ENCODE measurements at regions not wholly inside any gene's neighbourhood (a gene's known extent, or its start where the extent isn't known, plus 50 kb on each side); places are given as distances from the start of the nearest gene placed in this dataset.

DNA sequence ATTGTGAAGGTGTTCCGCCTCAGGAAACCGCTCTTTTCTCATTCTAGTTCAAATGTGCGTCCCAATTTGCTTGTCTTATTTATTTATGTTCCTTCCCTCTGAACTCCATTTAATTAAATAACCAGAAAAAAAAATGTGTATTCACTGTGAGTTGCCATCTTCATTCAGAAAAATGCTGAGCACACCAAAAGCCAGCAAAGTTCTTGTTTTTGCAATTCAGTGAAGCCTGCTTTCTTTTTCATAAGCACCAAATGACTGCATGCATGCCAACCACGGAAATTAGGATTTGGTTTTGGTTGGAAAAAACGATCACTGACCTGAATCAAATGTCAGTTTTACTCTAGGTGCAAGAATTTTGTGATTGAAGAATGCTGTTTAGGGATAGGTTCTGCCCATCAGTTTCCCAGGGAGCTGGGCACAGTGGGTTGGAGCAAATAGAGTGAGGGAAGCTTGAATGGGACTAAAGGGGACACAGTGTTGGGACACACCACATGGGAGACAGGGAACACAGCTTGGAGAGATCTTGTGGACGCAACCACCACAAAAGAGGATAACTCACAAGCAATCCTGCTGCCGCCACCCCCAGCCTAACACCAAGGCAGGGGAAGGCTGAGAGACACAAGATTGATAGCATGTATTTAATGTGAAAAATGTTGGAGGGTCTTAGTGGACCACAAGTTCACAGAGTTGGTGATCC lies 183.4 kb upstream of the GALNT2 start:
- no peaks in the 10 kb centered on the region for H3F3A ChIP-seq (replicated peaks; ENCODE audit: insufficient read depth)
- no peaks in the 10 kb centered on the region for H3K79me2 ChIP-seq (ENCODE audit: insufficient read depth)
- H3K4me3 ChIP-seq (ENCODE audit: low read depth in 2 of 2, low read length in 1 of 2) = no peak overlapping the region
- no peak for DNase-seq
- H3K4me2 ChIP-seq = no peak overlapping the region
- ChIA-PET POLR2A (no interaction called here), CTCF (interaction anchor here (1.0 to 1.3 kb wide), 4 partner anchors 15 to 232 kb away, joined by 3 read pairs; no protein-coding TSS in a partner anchor)
- H3K36me3 ChIP-seq (replicated peaks in 1 of 2; ENCODE audit: control insufficient read depth in 1 of 2, insufficient read depth in 2 of 2, low read length in 1 of 2) = no peaks in the 10 kb centered on the region
- H3K27me3 ChIP-seq (ENCODE audit: insufficient read depth) = no peaks in the 10 kb centered on the region
- no peaks in the 10 kb centered on the region for H4K20me1 ChIP-seq (ENCODE audit: insufficient read depth)
- H3K9me3 ChIP-seq = no peaks in the 10 kb centered on the region
- no peak overlapping the region for H3K27ac ChIP-seq (ENCODE audit: low read depth in 2 of 2, low read length in 1 of 2)
- H3K4me1 ChIP-seq (ENCODE audit: control insufficient read depth in 1 of 2, insufficient read depth in 2 of 2, low read depth in 1 of 2, low read length in 1 of 2) = peaks cover 0 to 17% of the 10 kb centered on the region in 2 experiments; a peak in 1 of 4 replicates
- 49% methylated on average over 7 of the region's 7 CpGs for WGBS (ENCODE audit: low lambda C conversion rate)
- no peak overlapping the region for H3K9ac ChIP-seq
- H3K9me2 ChIP-seq = no peaks in the 10 kb centered on the region
- no peak for TF ChIP-seq RAD21 (IDR thresholded peaks at IDR 0.05; ENCODE audit: low read length)
- TF ChIP-seq FOSL2 (IDR thresholded peaks at IDR 0.05; ENCODE audit: borderline replicate concordance, low read depth) = no peak
- TF ChIP-seq RFX5 (IDR thresholded peaks at IDR 0.05; ENCODE audit: low read length) = no peak
- no peak for TF ChIP-seq MEF2A (IDR thresholded peaks at IDR 0.05; ENCODE audit: borderline replicate concordance, low read depth)
- TF ChIP-seq TEAD4 (IDR thresholded peaks at IDR 0.05; ENCODE audit: borderline replicate concordance, insufficient read depth) = no peak
- TF ChIP-seq USF1 (IDR thresholded peaks at IDR 0.05; ENCODE audit: borderline replicate concordance, low read depth) = no peak
- TF ChIP-seq TAF1 (IDR thresholded peaks at IDR 0.05; ENCODE audit: borderline replicate concordance, low read depth, low read length) = no peak
- TF ChIP-seq PBX3 (IDR thresholded peaks at IDR 0.05) = no peak
- TF ChIP-seq, protein P1, sequence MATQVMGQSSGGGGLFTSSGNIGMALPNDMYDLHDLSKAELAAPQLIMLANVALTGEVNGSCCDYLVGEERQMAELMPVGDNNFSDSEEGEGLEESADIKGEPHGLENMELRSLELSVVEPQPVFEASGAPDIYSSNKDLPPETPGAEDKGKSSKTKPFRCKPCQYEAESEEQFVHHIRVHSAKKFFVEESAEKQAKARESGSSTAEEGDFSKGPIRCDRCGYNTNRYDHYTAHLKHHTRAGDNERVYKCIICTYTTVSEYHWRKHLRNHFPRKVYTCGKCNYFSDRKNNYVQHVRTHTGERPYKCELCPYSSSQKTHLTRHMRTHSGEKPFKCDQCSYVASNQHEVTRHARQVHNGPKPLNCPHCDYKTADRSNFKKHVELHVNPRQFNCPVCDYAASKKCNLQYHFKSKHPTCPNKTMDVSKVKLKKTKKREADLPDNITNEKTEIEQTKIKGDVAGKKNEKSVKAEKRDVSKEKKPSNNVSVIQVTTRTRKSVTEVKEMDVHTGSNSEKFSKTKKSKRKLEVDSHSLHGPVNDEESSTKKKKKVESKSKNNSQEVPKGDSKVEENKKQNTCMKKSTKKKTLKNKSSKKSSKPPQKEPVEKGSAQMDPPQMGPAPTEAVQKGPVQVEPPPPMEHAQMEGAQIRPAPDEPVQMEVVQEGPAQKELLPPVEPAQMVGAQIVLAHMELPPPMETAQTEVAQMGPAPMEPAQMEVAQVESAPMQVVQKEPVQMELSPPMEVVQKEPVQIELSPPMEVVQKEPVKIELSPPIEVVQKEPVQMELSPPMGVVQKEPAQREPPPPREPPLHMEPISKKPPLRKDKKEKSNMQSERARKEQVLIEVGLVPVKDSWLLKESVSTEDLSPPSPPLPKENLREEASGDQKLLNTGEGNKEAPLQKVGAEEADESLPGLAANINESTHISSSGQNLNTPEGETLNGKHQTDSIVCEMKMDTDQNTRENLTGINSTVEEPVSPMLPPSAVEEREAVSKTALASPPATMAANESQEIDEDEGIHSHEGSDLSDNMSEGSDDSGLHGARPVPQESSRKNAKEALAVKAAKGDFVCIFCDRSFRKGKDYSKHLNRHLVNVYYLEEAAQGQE (IDR thresholded peaks at IDR 0.05; ENCODE audit: low read depth, low read length) = no peak
- no peak for TF ChIP-seq NFIC (IDR thresholded peaks at IDR 0.05; ENCODE audit: borderline replicate concordance)
- no peak for TF ChIP-seq MAX (IDR thresholded peaks at IDR 0.05; ENCODE audit: low read depth)
- no peak for TF ChIP-seq MXI1 (IDR thresholded peaks at IDR 0.05; ENCODE audit: low read depth, low read length)
- TF ChIP-seq FOXJ3 (CRISPR knock-in tag; IDR thresholded peaks at IDR 0.05) = no peak
- TF ChIP-seq SIN3A (IDR thresholded peaks at IDR 0.05; ENCODE audit: borderline replicate concordance, low read depth, low read length) = no peak
- no peak for TF ChIP-seq TCF12 (IDR thresholded peaks at IDR 0.05)
- no peak for TF ChIP-seq CTCF (IDR thresholded peaks at IDR 0.05)
- no peak for TF ChIP-seq IRF3 (IDR thresholded peaks at IDR 0.05; ENCODE audit: low read depth, low read length)
- TF ChIP-seq GABPA (IDR thresholded peaks at IDR 0.05; ENCODE audit: low read depth) = no peak
- TF ChIP-seq SMC3 (IDR thresholded peaks at IDR 0.05; ENCODE audit: low read depth, low read length) = no peak
- no peak for TF ChIP-seq USF2 (IDR thresholded peaks at IDR 0.05; ENCODE audit: borderline replicate concordance, low read depth, low read length)
- H2AFZ ChIP-seq (ENCODE audit: low read depth) = no peak overlapping the region

Measured in SK-N-SH (cell line).